DOHH2 (cell line): ENCODE measurements at regions not wholly inside any gene's neighbourhood (a gene's known extent, or its start where the extent isn't known, plus 50 kb on each side); places are given as distances from the start of the nearest gene placed in this dataset.

Experiments
- EZH2phosphoT487 ChIP-seq: fragments of 200-600 bp; sonication (generic); IDR thresholded peaks from 2 replicates; pipeline ENCODE4 v1.6.1; 2017; ENCODE audit warnings: borderline replicate concordance, mild to moderate bottlenecking, antibody characterized with exemption, low read length, moderate library complexity, mixed read lengths
- TF ChIP-seq, protein P1 (sequence below): fragments of 200-600 bp; sonication (generic); IDR thresholded peaks from one replicate; pipeline ENCODE4 v1.5.1; 2014; ENCODE audit warnings: antibody characterized with exemption, mild to moderate bottlenecking, low read depth, low read length; ENCODE audit not compliant: poor library complexity, severe bottlenecking

DNA sequence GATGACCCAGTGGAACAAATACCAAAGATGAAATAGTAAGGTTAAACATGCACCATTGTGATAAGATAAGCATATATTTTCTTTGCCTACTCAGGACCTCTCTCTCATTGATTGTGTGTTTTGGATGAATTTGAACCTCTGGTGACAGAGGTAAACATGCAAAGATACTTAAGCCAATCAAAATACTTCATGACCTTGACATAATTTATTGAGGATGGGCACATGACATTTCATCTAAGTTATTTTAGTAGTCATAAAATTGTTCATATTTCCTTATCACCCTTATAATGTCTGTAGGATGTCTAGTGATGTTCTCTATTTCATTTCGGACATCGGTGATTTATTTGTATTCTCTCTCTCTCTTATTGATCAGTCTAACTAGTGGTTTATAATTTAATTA lies 88.3 kb upstream of the WDR72 start:
- TF ChIP-seq, protein P1, sequence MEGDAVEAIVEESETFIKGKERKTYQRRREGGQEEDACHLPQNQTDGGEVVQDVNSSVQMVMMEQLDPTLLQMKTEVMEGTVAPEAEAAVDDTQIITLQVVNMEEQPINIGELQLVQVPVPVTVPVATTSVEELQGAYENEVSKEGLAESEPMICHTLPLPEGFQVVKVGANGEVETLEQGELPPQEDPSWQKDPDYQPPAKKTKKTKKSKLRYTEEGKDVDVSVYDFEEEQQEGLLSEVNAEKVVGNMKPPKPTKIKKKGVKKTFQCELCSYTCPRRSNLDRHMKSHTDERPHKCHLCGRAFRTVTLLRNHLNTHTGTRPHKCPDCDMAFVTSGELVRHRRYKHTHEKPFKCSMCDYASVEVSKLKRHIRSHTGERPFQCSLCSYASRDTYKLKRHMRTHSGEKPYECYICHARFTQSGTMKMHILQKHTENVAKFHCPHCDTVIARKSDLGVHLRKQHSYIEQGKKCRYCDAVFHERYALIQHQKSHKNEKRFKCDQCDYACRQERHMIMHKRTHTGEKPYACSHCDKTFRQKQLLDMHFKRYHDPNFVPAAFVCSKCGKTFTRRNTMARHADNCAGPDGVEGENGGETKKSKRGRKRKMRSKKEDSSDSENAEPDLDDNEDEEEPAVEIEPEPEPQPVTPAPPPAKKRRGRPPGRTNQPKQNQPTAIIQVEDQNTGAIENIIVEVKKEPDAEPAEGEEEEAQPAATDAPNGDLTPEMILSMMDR, result no peak
- TF ChIP-seq EZH2phosphoT487, result no peak
